ENCODE measurements at regions not wholly inside any gene's neighbourhood (a gene's known extent, or its start where the extent isn't known, plus 50 kb on each side); places are given as distances from the start of the nearest gene placed in this dataset.

- H3K9me3 ChIP-seq: peaks cover 0 to 4% (median 0%) of the 10 kb centered on the region in 12 donors
Observed at GRCh38 chr6:155829646-155830045, 374.0 kb upstream of the NOX3 start.

GRCh38 chr6:155828989-155829388, 373.4 kb upstream of the NOX3 start:
- no peaks in the 10 kb centered on the region for H3K36me3 ChIP-seq
- H3K4me3 ChIP-seq: no peak overlapping the region
- no peaks in the 10 kb centered on the region for H3K4me1 ChIP-seq
- ATAC-seq (no peak), DNase-seq (no peak)
- peaks cover 0 to 4% (median 0%) of the 10 kb centered on the region in 12 donors for H3K9me3 ChIP-seq
- H3K27ac ChIP-seq: no peak overlapping the region
- 78 to 84% (median 83%) methylated on average over 3 of the region's 3 CpGs for WGBS, 4 donors
- TF ChIP-seq POLR2A (IDR thresholded peaks at IDR 0.05): no peak
- no peak for TF ChIP-seq CTCF (IDR thresholded peaks at IDR 0.05)
- intact Hi-C loops (cut with DNase I): no loop called here
- H3K27me3 ChIP-seq: no peaks in the 10 kb centered on the region

More at GRCh38 chr6:155829646-155830045, 374.0 kb upstream of the NOX3 start:
- TF ChIP-seq CTCF (IDR thresholded peaks at IDR 0.05) (no peak), POLR2A (IDR thresholded peaks at IDR 0.05) (no peak)
- no peak for ATAC-seq
- WGBS, 4 donors: 82 to 91% (median 86%) methylated on average over 2 of the region's 2 CpGs
- Histone ChIP-seq H3K27ac (no peak overlapping the region), H3K4me1 (no peaks in the 10 kb centered on the region), H3K27me3 (no peaks in the 10 kb centered on the region), H3K36me3 (no peaks in the 10 kb centered on the region), H3K4me3 (no peak overlapping the region)
- intact Hi-C loops (cut with DNase I): no loop called here
- no peak for DNase-seq

- TF ChIP-seq POLR2A (IDR thresholded peaks at IDR 0.05) (no peak), CTCF (IDR thresholded peaks at IDR 0.05) (no peak)
- intact Hi-C loops (cut with DNase I): no loop called here
- Histone ChIP-seq H3K36me3 (no peaks in the 10 kb centered on the region), H3K27me3 (no peaks in the 10 kb centered on the region), H3K9me3 (peaks cover 0 to 2% (median 0%) of the 10 kb centered on the region in 12 donors), H3K4me1 (no peaks in the 10 kb centered on the region), H3K27ac (no peak overlapping the region), H3K4me3 (no peak overlapping the region)
- 75 to 85% (median 80%) methylated on average over 7 of the region's 7 CpGs for WGBS, 4 donors
- DNase-seq: no peak
- no peak for ATAC-seq
Observed at GRCh38 chr6:155818698-155819097, 363.1 kb upstream of the NOX3 start.

- Histone ChIP-seq H3K4me3 (no peak overlapping the region), H3K27me3 (no peaks in the 10 kb centered on the region), H3K27ac (no peak overlapping the region), H3K9me3 (peaks cover 0 to 4% (median 0%) of the 10 kb centered on the region in 12 donors), H3K4me1 (no peaks in the 10 kb centered on the region), H3K36me3 (no peaks in the 10 kb centered on the region)
- TF ChIP-seq CTCF (IDR thresholded peaks at IDR 0.05): no peak
- no peak for TF ChIP-seq POLR2A (IDR thresholded peaks at IDR 0.05)
- 81 to 85% (median 83%) methylated on average over 5 of the region's 5 CpGs for WGBS, 4 donors
- ATAC-seq (no peak), DNase-seq (no peak)
- intact Hi-C loops (cut with DNase I): no loop called here
Observed at GRCh38 chr6:155813548-155813947, 357.9 kb upstream of the NOX3 start.
